ENCODE measurements at regions not wholly inside any gene's neighbourhood (a gene's known extent, or its start where the extent isn't known, plus 50 kb on each side); places are given as distances from the start of the nearest gene placed in this dataset.

DNA sequence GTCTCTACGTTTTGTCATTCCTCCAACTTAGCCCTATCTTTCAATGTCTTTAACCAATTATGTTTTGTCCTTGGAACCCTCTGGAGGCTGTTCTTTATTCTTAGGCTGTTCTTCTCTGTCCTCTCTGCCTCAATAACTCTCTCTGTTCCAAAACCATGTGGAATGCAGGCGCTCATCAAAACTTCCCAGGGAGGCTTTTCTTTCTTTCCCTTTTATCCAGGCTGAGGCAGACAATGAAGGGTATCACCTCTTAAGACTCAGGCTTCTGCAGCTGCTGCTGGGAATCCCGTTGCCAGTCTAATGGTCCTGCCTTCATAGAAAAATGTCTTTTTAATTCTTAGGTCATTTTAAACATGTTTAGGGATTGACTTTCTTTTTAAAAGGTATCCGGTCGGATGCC is 544.7 kb downstream of the CDH26 start:
- Histone ChIP-seq H3K18ac (ENCODE audit: low read depth, low read length) (no peak overlapping the region), H2BK20ac (ENCODE audit: low read depth, low read length) (no peak overlapping the region), H3K4me2 (ENCODE audit: low read depth, low read length) (no peak overlapping the region), H2AFZ (replicated peaks; ENCODE audit: low read length, poor library complexity) (no peak overlapping the region), H3K4me3 (ENCODE audit: insufficient read depth, low read depth, low read length) (no peak overlapping the region), H2BK15ac (ENCODE audit: low read depth, low read length) (no peak overlapping the region), H3K56ac (ENCODE audit: extremely low read depth, insufficient read depth, low read length) (no peak overlapping the region), H3K9me3 (ENCODE audit: control insufficient read depth, insufficient read depth, low read length) (no peaks in the 10 kb centered on the region), H4K8ac (ENCODE audit: low read depth in 2 of 2, low read length in 2 of 2) (no peak overlapping the region), H4K5ac (ENCODE audit: low read depth, low read length) (no peak overlapping the region), H4K91ac (ENCODE audit: insufficient read depth, low read depth, low read length) (no peak overlapping the region), H3K79me1 (ENCODE audit: low read depth in 1 of 2, low read length in 2 of 2) (no peaks in the 10 kb centered on the region), H3K9me1 (ENCODE audit: insufficient read depth, low read length) (no peaks in the 10 kb centered on the region), H3K23ac (ENCODE audit: low read depth, low read length) (no peak overlapping the region), H3K36me3 (ENCODE audit: control insufficient read depth, insufficient read depth, low read length) (no peaks in the 10 kb centered on the region), H3K4ac (ENCODE audit: low read depth, low read length) (no peak overlapping the region), H2AK5ac (ENCODE audit: low read depth, low read length) (no peak overlapping the region), H2BK5ac (ENCODE audit: low read depth, low read length, poor library complexity, severe bottlenecking) (no peak overlapping the region), H4K20me1 (ENCODE audit: insufficient read depth, low read length) (no peaks in the 10 kb centered on the region), H3K9ac (ENCODE audit: low read depth, low read length) (no peak overlapping the region), H2BK120ac (ENCODE audit: low read depth, low read length) (no peak overlapping the region), H3K4me1 (ENCODE audit: control insufficient read depth, insufficient read depth, low read length) (no peaks in the 10 kb centered on the region), H3K27ac (ENCODE audit: insufficient read depth, low read length) (no peak overlapping the region), H3K27me3 (ENCODE audit: control insufficient read depth, insufficient read depth, low read length) (no peaks in the 10 kb centered on the region), H2AK9ac (replicated peaks; ENCODE audit: low read depth, low read length, poor library complexity) (no peak overlapping the region), H3K14ac (replicated peaks; ENCODE audit: low read depth, low read length) (no peak overlapping the region)
- TF ChIP-seq CHD1 (IDR thresholded peaks at IDR 0.05; ENCODE audit: low read depth, low read length), result no peak
- no peak for TF ChIP-seq RAD21 (IDR thresholded peaks at IDR 0.05; ENCODE audit: low read length)
- TF ChIP-seq FOS (IDR thresholded peaks at IDR 0.05; ENCODE audit: low read depth, low read length), result no peak
- no peak for TF ChIP-seq RFX5 (IDR thresholded peaks at IDR 0.05; ENCODE audit: low read depth, low read length)
- no peak for TF ChIP-seq BHLHE40 (IDR thresholded peaks at IDR 0.05; ENCODE audit: low read depth, low read length)
- no peak for TF ChIP-seq MXI1 (IDR thresholded peaks at IDR 0.05; ENCODE audit: borderline replicate concordance, low read depth, low read length)
- TF ChIP-seq, protein P1, sequence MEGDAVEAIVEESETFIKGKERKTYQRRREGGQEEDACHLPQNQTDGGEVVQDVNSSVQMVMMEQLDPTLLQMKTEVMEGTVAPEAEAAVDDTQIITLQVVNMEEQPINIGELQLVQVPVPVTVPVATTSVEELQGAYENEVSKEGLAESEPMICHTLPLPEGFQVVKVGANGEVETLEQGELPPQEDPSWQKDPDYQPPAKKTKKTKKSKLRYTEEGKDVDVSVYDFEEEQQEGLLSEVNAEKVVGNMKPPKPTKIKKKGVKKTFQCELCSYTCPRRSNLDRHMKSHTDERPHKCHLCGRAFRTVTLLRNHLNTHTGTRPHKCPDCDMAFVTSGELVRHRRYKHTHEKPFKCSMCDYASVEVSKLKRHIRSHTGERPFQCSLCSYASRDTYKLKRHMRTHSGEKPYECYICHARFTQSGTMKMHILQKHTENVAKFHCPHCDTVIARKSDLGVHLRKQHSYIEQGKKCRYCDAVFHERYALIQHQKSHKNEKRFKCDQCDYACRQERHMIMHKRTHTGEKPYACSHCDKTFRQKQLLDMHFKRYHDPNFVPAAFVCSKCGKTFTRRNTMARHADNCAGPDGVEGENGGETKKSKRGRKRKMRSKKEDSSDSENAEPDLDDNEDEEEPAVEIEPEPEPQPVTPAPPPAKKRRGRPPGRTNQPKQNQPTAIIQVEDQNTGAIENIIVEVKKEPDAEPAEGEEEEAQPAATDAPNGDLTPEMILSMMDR (conservative IDR thresholded peaks at IDR 0.05; ENCODE audit: low read depth, low read length), result no peak
- TF ChIP-seq POLR2A (IDR thresholded peaks at IDR 0.05; ENCODE audit: low read depth, low read length), result no peak
- TF ChIP-seq MAZ (IDR thresholded peaks at IDR 0.05; ENCODE audit: borderline replicate concordance, low read depth, low read length), result no peak
- TF ChIP-seq, protein P2, sequence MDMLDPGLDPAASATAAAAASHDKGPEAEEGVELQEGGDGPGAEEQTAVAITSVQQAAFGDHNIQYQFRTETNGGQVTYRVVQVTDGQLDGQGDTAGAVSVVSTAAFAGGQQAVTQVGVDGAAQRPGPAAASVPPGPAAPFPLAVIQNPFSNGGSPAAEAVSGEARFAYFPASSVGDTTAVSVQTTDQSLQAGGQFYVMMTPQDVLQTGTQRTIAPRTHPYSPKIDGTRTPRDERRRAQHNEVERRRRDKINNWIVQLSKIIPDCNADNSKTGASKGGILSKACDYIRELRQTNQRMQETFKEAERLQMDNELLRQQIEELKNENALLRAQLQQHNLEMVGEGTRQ (IDR thresholded peaks at IDR 0.05; ENCODE audit: low read depth, low read length), result no peak
- no peak for TF ChIP-seq RCOR1 (IDR thresholded peaks at IDR 0.05; ENCODE audit: insufficient replicate concordance, low read length)
- intact Hi-C loops (cut with micrococcal nuclease) (no loop called here), dilution Hi-C loops (cut with HindIII; ENCODE audit: low sequenced_read_pairs, unreplicated experiment) (no loop called here), in situ Hi-C loops (cut with MboI; ENCODE audit: low sequenced_read_pairs) (no loop called here)
- no CpG with 5 or more reads among the region's 5 CpGs for WGBS, 2 experiments (ENCODE audit: extremely low coverage in 2 of 2, insufficient read length in 1 of 2)
- CTCF ChIA-PET, result no interaction called here
- no peak for ATAC-seq (ENCODE audit: low read depth)
- BruUV-seq (replicated peaks), result no TSS peak
- DNase-seq, result no peak
- POLR2A ChIA-PET (ENCODE audit: unreplicated experiment), result no interaction called here
